ENCODE measurements at regions not wholly inside any gene's neighbourhood (a gene's known extent, or its start where the extent isn't known, plus 50 kb on each side); places are given as distances from the start of the nearest gene placed in this dataset.

DNA sequence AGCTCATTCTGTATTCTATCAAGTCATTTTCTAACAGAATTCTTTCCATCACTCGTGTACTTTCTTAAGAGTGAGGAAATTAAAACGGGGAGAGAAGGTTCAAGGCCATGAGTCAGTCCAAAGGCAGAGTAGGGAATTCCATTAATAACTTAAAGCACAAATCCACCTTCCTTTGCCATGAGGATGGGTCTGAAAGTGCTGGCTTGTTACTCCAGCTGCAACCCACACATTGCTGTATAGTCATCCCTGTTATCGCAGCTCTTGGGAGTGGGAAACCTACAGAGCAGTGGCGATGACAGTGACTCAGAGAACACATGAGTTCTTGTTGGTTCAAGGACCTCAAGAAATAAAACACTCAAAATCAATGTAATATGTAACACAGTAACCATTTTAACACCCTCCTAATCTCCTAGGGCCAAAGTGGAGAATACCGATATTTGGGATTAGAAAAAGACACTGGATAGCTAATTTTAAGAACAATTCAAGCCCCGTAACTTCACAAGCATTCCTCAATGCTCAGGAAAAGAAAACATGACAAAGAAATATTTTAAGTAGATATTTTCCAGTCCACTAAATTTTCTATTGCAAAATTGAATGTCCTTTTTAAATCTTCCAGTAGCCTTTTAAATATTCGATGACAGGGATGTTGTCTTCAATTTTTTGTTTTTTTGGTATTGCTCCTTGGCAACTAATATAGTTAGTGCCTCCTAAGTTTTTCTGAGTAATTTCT is 179.9 kb upstream of the THBS1 start:
- TF ChIP-seq, protein P1, sequence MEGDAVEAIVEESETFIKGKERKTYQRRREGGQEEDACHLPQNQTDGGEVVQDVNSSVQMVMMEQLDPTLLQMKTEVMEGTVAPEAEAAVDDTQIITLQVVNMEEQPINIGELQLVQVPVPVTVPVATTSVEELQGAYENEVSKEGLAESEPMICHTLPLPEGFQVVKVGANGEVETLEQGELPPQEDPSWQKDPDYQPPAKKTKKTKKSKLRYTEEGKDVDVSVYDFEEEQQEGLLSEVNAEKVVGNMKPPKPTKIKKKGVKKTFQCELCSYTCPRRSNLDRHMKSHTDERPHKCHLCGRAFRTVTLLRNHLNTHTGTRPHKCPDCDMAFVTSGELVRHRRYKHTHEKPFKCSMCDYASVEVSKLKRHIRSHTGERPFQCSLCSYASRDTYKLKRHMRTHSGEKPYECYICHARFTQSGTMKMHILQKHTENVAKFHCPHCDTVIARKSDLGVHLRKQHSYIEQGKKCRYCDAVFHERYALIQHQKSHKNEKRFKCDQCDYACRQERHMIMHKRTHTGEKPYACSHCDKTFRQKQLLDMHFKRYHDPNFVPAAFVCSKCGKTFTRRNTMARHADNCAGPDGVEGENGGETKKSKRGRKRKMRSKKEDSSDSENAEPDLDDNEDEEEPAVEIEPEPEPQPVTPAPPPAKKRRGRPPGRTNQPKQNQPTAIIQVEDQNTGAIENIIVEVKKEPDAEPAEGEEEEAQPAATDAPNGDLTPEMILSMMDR (IDR thresholded peaks at IDR 0.05) = no peak

DNA sequence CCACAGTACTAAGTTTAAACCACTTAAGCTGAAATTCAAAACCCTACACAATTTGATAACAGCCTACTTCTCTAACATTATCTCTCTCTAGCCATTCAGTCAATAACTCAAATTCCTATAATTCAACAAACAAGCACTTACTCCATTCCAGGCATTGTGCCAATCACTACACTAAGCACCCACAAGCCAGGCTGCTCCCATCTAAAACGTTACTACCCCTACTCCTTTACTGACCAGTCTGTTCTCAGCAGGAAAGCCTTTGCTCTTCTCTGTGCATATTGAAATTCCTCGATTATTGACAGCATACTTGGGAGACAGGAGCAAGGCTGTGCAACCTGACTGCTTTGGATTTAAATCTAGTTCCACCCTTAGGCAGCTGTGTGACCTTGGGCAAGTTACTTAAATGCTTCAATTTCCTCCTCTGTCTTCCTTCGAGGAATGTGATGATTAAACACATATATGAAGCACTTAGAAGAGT is 177.2 kb upstream of the THBS1 start:
- TF ChIP-seq, protein P1 (IDR thresholded peaks at IDR 0.05) = no peak

DNA sequence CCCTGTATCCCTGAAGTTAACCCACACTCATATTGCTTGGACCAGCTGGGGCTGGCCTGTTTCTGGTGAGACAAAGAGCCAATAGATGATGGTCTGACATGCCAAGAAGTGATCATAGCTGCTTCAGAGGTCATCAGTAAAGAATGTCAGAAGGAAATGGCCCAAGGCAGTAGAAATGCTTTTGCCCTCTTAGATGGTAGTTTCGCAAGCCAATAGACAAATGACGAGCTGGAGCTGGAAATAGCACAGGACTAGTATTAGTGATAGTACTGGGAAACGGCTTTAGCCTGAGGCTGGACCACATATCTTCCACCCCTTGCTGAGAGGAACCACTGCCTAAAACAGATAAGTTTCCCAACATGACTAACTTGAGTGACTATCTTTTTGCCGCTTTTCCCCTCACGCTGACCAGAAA is 176.1 kb upstream of the THBS1 start:
- TF ChIP-seq, protein P1 (IDR thresholded peaks at IDR 0.05) = no peak

DNA sequence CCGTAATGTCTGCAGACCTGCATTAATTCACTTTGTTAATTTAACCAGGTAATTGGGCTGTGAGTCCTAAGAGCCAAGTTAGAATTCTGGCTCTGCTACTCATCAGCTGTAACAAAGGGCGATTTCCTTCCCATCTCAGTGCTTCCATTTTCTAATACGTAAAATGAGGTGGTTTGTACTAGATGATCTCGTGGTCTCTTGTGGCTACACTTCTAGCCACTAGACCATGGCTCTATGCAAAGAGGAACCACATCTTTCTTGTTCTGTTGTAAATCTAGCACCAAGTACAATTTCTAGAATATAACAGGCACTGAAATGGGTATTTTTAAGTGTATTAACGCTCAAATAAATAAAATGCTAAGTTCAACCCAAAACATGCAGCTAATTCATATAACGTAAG is 174.4 kb upstream of the THBS1 start:
- TF ChIP-seq, protein P1 (IDR thresholded peaks at IDR 0.05) = no peak

DNA sequence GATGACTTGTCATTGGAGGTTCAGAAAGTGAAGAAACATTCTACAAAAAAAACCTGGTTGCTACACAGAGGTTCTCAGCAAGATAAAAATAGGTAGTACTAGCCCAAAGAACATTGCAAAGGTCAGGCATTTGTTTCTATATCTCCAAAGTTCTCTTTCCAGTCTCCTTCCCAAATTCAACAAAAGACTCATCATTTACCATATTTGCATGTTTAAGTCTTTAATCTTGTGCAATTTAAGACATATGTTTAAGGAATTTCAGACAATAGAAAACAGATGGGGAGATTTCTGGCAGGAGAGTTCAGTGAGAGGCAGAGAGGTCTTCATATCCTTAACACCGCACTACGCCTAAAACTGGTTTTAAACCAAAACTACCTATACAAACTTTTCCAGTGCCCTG is 173.8 kb upstream of the THBS1 start:
- TF ChIP-seq, protein P1 (IDR thresholded peaks at IDR 0.05) = no peak

DNA sequence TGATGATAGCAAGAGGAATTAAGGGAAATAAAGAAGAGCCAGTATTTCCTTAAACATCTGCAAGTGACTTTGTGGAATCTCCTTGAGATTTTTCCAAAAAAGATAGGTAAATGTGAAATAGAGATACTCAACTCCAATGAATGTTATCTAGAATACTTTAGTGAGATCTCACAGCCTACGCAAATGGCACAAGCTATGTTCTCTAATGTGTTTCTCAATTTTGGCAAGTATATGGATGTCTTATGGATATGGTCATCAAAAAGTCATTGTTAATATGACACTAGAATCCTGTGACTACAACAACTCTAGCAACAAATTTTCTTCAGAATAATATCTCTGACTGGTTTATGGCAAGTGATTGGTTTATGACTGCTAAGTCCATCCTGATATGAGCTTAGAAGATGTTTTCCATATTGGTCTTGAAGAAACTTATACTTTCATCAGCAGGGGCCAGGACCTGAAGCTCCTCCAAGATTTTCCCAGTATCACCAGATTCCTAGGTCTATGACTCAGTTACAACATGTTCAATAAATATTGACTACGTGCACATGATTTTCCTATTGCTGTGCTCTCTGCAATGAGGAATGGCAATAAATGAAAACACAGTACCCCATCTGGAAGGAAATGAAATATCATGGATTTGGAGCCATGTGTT is 170.9 kb upstream of the THBS1 start:
- TF ChIP-seq, protein P1 (IDR thresholded peaks at IDR 0.05) = no peak

DNA sequence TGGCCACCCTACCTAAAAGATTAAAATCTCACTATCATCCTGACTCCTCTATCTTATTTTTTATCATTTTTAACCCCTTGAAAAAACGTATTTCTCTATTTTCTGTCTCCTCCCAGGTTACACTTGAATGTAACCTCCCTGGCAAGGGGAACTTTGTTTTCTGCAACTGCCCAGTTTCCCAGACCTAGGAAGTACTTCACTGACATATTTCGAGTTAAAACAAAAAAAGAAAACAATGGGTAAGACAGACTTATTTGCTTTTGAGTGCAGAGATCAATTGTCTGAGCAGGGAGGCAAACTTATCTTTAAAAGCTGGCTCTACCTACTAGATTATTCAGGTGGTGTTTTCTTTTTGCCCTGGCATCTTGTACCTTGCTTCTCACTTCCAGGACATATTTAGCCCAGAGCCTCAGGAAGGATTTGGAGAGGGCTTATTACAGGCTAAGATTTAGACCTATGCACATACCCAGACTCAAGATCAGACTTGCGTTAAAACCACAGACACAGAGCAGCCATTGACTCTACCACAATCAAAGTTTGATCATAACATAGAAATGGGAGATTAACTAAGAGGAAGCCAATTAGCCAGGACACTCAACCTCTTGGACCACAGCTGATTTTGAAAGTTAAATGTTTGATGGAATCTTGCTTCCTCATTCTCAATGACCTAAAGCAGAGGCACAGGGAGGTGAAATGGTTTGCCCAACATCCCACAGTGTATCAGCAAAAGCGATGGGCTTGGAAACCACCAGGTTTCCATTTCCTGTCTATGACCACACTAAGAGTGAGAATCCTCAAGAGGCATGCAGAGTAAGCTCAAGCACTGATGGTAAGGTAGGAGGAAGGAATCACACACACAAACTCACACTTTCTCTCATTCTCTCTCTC is 169.5 kb upstream of the THBS1 start:
- TF ChIP-seq, protein P1 (IDR thresholded peaks at IDR 0.05) = no peak

Data from LNCAP (cell line).